ENCODE measurements at regions not wholly inside any gene's neighbourhood (a gene's known extent, or its start where the extent isn't known, plus 50 kb on each side); places are given as distances from the start of the nearest gene placed in this dataset.

- TF ChIP-seq SP1 (IDR thresholded peaks at IDR 0.05) (no peak), SP1 (CRISPR knock-in tag; IDR thresholded peaks at IDR 0.05) (no peak), EP300 (IDR thresholded peaks at IDR 0.05; ENCODE audit: low read depth in 2 of 2, low read length in 2 of 2) (no peak), EP300 (CRISPR knock-in tag; IDR thresholded peaks at IDR 0.05; ENCODE audit: borderline replicate concordance) (no peak), ZFX (CRISPR knock-in tag; IDR thresholded peaks at IDR 0.05; ENCODE audit: low read depth) (no peak)
- TF ChIP-seq, protein P1, sequence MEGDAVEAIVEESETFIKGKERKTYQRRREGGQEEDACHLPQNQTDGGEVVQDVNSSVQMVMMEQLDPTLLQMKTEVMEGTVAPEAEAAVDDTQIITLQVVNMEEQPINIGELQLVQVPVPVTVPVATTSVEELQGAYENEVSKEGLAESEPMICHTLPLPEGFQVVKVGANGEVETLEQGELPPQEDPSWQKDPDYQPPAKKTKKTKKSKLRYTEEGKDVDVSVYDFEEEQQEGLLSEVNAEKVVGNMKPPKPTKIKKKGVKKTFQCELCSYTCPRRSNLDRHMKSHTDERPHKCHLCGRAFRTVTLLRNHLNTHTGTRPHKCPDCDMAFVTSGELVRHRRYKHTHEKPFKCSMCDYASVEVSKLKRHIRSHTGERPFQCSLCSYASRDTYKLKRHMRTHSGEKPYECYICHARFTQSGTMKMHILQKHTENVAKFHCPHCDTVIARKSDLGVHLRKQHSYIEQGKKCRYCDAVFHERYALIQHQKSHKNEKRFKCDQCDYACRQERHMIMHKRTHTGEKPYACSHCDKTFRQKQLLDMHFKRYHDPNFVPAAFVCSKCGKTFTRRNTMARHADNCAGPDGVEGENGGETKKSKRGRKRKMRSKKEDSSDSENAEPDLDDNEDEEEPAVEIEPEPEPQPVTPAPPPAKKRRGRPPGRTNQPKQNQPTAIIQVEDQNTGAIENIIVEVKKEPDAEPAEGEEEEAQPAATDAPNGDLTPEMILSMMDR (CRISPR knock-in tag; IDR thresholded peaks at IDR 0.05) = no peak
Observed at GRCh38 chr15:59798605-59798917, 109.4 kb upstream of the BNIP2 start.
